HUES48 (cell line): ENCODE measurements at regions not wholly inside any gene's neighbourhood (a gene's known extent, or its start where the extent isn't known, plus 50 kb on each side); places are given as distances from the start of the nearest gene placed in this dataset.

Experiments used
- H3K27ac ChIP-seq: one replicate; pipeline ENCODE4 v1.7.0; 2013; ENCODE audit warnings: low read depth, low read length, inconsistent platforms
- H3K27me3 ChIP-seq: 2 replicates; pipeline ENCODE4 v1.6.1; 2013; ENCODE audit warnings: mild to moderate bottlenecking, low read length; ENCODE audit not compliant: control insufficient read depth, insufficient read depth
- H3K36me3 ChIP-seq: 2 replicates; pipeline ENCODE4 v1.6.1; 2013; ENCODE audit warnings: low read length; ENCODE audit not compliant: control insufficient read depth, insufficient read depth
- H3K4me1 ChIP-seq: 2 replicates; pipeline ENCODE4 v1.6.1; 2013; ENCODE audit warnings: mild to moderate bottlenecking, low read length; ENCODE audit not compliant: control insufficient read depth, insufficient read depth
- H3K4me3 ChIP-seq: 2 replicates; pipeline ENCODE4 v1.5.1; 2013; ENCODE audit warnings: mild to moderate bottlenecking, low read depth, low read length
- H3K9ac ChIP-seq: 2 replicates; pipeline ENCODE4 v1.6.1; 2013; ENCODE audit warnings: mild to moderate bottlenecking, low read depth, low read length, moderate library complexity
- H3K9me3 ChIP-seq: 2 replicates; pipeline ENCODE4 v1.6.1; 2013; ENCODE audit warnings: low read length; ENCODE audit not compliant: control insufficient read depth, insufficient read depth

GRCh38 chr20:24275946-24276705, 193.3 kb upstream of the SYNDIG1 start:
- H3K27me3 ChIP-seq = no peaks in the 10 kb centered on the region
- no peak overlapping the region for H3K4me3 ChIP-seq
- no peak overlapping the region for H3K9ac ChIP-seq
- no peaks in the 10 kb centered on the region for H3K36me3 ChIP-seq
- no peaks in the 10 kb centered on the region for H3K4me1 ChIP-seq
- H3K9me3 ChIP-seq = no peaks in the 10 kb centered on the region
- H3K27ac ChIP-seq = no peak overlapping the region

DNA sequence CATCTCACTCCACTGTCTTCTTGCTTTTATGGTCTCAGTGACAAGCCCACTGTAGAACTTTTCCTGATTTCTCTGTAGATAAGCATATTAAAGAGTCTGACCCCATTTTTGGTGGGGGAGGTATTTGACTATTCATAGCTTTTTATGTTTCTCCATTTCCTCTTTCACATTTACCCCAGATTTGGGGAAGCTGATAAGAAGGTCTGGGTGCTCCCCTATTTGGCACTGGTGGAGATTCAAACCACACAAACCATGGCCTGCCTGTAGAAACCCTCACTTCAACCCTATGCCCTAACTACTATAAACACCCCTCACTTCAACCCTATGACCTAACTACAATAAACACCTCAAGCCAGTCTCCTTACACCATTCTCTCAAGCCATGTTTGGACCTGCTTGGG, 196.2 kb upstream of the SYNDIG1 start:
- H3K27ac ChIP-seq = no peak overlapping the region
- H3K9ac ChIP-seq = no peak overlapping the region
- no peaks in the 10 kb centered on the region for H3K9me3 ChIP-seq
- H3K27me3 ChIP-seq = no peaks in the 10 kb centered on the region
- H3K4me1 ChIP-seq = no peaks in the 10 kb centered on the region
- H3K36me3 ChIP-seq = no peaks in the 10 kb centered on the region
- H3K4me3 ChIP-seq = no peak overlapping the region

DNA sequence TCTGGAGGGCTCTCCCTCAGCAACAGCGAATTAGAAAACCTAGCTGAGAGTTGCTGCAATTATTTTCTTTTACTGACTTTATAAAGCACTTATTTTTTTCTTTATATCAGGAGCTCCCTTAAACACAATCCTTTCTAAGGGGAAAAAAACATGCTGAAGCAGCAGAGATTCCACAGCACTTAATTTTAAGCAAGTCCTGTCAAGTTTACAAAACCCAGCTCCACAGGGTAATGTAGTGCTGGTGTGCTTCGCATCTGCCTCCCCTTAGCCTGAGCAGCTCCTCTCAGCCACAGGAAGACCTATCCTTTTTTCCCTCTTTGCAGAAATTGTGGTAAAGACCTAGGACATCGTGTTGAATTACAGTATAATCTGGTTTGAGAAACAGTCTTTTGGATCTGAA, 208.1 kb upstream of the SYNDIG1 start:
- H3K4me1 ChIP-seq = no peaks in the 10 kb centered on the region
- H3K36me3 ChIP-seq = no peaks in the 10 kb centered on the region
- no peak overlapping the region for H3K27ac ChIP-seq
- H3K9ac ChIP-seq = no peak overlapping the region
- H3K9me3 ChIP-seq = no peaks in the 10 kb centered on the region
- no peak overlapping the region for H3K4me3 ChIP-seq
- H3K27me3 ChIP-seq = no peaks in the 10 kb centered on the region

- Histone ChIP-seq H3K27me3 (no peaks in the 10 kb centered on the region), H3K36me3 (no peaks in the 10 kb centered on the region), H3K9me3 (no peaks in the 10 kb centered on the region), H3K4me3 (no peak overlapping the region), H3K4me1 (no peaks in the 10 kb centered on the region), H3K27ac (no peak overlapping the region), H3K9ac (no peak overlapping the region)
Observed at GRCh38 chr20:24257171-24257570, 212.3 kb upstream of the SYNDIG1 start.

GRCh38 chr20:24256307-24256706, 213.1 kb upstream of the SYNDIG1 start:
- no peak overlapping the region for H3K27ac ChIP-seq
- H3K9ac ChIP-seq = no peak overlapping the region
- no peak overlapping the region for H3K4me3 ChIP-seq
- H3K36me3 ChIP-seq = no peaks in the 10 kb centered on the region
- H3K27me3 ChIP-seq = no peaks in the 10 kb centered on the region
- H3K4me1 ChIP-seq = no peaks in the 10 kb centered on the region
- no peaks in the 10 kb centered on the region for H3K9me3 ChIP-seq

DNA sequence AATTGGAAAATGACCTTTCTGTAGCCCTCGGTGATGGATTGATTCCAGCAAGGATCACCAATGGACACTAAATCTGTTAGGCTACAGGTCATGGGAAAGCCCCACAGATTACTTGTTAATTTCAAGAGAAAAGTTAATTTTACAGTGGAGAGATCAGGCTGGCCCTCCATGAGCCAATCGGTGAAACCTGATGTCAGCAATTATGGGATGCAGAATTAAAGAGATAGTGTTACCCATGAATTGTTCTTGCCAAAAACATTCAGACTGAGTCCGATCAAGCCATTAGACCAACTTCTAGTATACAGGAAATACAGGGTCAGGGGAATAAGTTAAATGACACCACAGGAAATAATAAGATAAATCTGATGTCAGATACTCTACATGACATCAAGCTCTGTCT, 214.9 kb upstream of the SYNDIG1 start:
- Histone ChIP-seq H3K9ac (no peak overlapping the region), H3K4me1 (no peaks in the 10 kb centered on the region), H3K27ac (no peak overlapping the region), H3K27me3 (no peaks in the 10 kb centered on the region), H3K9me3 (no peaks in the 10 kb centered on the region), H3K4me3 (no peak overlapping the region), H3K36me3 (no peaks in the 10 kb centered on the region)

DNA sequence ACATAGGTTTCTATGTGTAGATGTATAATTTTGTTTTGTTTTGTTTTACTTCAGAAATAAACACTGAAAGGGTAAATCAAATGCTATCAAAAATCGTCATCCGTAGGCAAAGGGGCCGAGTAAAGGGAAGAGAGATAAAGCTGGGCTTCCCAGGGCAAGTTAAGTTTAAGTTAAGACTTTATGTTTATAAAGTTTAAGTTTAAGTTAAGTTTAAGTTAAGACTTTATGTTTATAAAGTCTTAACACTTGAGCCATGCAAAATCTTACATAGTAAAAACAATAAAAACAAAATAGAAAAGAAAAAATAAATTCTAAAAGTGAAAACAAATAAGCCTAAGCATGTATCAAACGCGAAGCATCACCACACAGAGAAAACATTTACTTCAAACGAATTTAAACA, 216.1 kb upstream of the SYNDIG1 start:
- Histone ChIP-seq H3K27me3 (no peaks in the 10 kb centered on the region), H3K36me3 (no peaks in the 10 kb centered on the region), H3K9me3 (no peaks in the 10 kb centered on the region), H3K4me1 (no peaks in the 10 kb centered on the region), H3K9ac (no peak overlapping the region), H3K4me3 (no peak overlapping the region), H3K27ac (no peak overlapping the region)

GRCh38 chr20:24245094-24245493, 224.3 kb upstream of the SYNDIG1 start:
- Histone ChIP-seq H3K4me1 (0 out of 2 replicates have a peak, but pooled peaks cover 4% of the 10 kb centered on the region), H3K27me3 (no peaks in the 10 kb centered on the region), H3K27ac (no peak overlapping the region), H3K9ac (no peak overlapping the region), H3K4me3 (no peak overlapping the region), H3K36me3 (no peaks in the 10 kb centered on the region), H3K9me3 (no peaks in the 10 kb centered on the region)

- no peaks in the 10 kb centered on the region for H3K27me3 ChIP-seq
- H3K27ac ChIP-seq = no peak overlapping the region
- H3K9me3 ChIP-seq = no peaks in the 10 kb centered on the region
- H3K4me3 ChIP-seq = no peak overlapping the region
- H3K9ac ChIP-seq = no peak overlapping the region
- H3K36me3 ChIP-seq = no peaks in the 10 kb centered on the region
- 0 out of 2 replicates have a peak, but pooled peaks cover 4% of the 10 kb centered on the region for H3K4me1 ChIP-seq
Observed at GRCh38 chr20:24242763-24243162, 226.7 kb upstream of the SYNDIG1 start.

GRCh38 chr20:24241466-24241865, 228.0 kb upstream of the SYNDIG1 start:
- Histone ChIP-seq H3K9me3 (no peaks in the 10 kb centered on the region), H3K4me1 (0 out of 2 replicates have a peak, but pooled peaks cover 4% of the 10 kb centered on the region), H3K27ac (no peak overlapping the region), H3K27me3 (no peaks in the 10 kb centered on the region), H3K36me3 (no peaks in the 10 kb centered on the region), H3K9ac (no peak overlapping the region), H3K4me3 (no peak overlapping the region)

DNA sequence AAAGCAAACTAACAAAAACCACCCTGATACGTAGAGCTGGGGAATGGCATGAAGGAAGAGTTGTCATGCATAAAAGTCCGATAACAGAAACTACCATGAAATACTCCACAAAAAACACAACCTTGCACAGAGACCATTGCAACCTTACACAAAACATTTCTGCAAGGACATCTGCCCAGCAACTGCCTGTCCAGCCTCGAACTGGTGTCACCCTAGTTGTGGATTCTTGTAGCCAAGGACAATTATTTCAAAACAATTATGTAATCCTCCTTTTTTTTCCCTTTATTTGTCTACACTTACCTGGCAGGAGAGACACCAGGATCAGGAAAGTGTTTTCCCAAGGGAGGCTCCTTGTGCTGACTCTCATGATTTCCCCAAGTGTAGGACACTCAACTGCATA, 232.5 kb upstream of the SYNDIG1 start:
- no peaks in the 10 kb centered on the region for H3K27me3 ChIP-seq
- H3K4me3 ChIP-seq = no peak overlapping the region
- H3K27ac ChIP-seq = no peak overlapping the region
- no peaks in the 10 kb centered on the region for H3K36me3 ChIP-seq
- H3K4me1 ChIP-seq = no peaks in the 10 kb centered on the region
- H3K9me3 ChIP-seq = no peaks in the 10 kb centered on the region
- H3K9ac ChIP-seq = no peak overlapping the region
